T-helper 22 cell (primary cell): ENCODE measurements at regions not wholly inside any gene's neighbourhood (a gene's known extent, or its start where the extent isn't known, plus 50 kb on each side); places are given as distances from the start of the nearest gene placed in this dataset.

Experiments used
- DNase-seq: peaks from one replicate; pipeline ENCODE4 v3.0.0-alpha.2; 2020; ENCODE audit warnings: low read depth

- DNase-seq: no peak
Observed at GRCh38 chr5:125203912-125204311, 457.5 kb upstream of the ZNF608 start.

GRCh38 chr5:125205601-125206225, 459.3 kb upstream of the ZNF608 start:
- no peak for DNase-seq

- no peak for DNase-seq
Observed at GRCh38 chr5:125207856-125208255, 461.4 kb upstream of the ZNF608 start.

GRCh38 chr5:125209650-125210049, 463.2 kb upstream of the ZNF608 start:
- DNase-seq: no peak

GRCh38 chr5:125210242-125210947, 464.0 kb upstream of the ZNF608 start:
- no peak for DNase-seq

GRCh38 chr5:125214080-125214479, 467.6 kb upstream of the ZNF608 start:
- DNase-seq: no peak

- no peak for DNase-seq
Observed at GRCh38 chr5:125215593-125215992, 469.2 kb upstream of the ZNF608 start.

- no peak for DNase-seq
Observed at GRCh38 chr5:125219710-125220109, 473.3 kb upstream of the ZNF608 start.

- DNase-seq: no peak
Observed at GRCh38 chr5:125220284-125220683, 473.8 kb upstream of the ZNF608 start.

GRCh38 chr5:125222597-125223240, 476.3 kb upstream of the ZNF608 start:
- DNase-seq: no peak

- no peak for DNase-seq
Observed at GRCh38 chr5:125225424-125225823, 479.0 kb upstream of the ZNF608 start.

GRCh38 chr5:125226825-125227224, 480.4 kb upstream of the ZNF608 start:
- no peak for DNase-seq

- no peak for DNase-seq
Observed at GRCh38 chr5:125227333-125228095, 481.1 kb upstream of the ZNF608 start.

GRCh38 chr5:125228363-125229070, 482.1 kb upstream of the ZNF608 start:
- no peak for DNase-seq

- DNase-seq: no peak
Observed at GRCh38 chr5:125229556-125229955, 483.1 kb upstream of the ZNF608 start.

- no peak for DNase-seq
Observed at GRCh38 chr5:125232779-125233230, 486.4 kb upstream of the ZNF608 start.

GRCh38 chr5:125233944-125234343, 487.5 kb upstream of the ZNF608 start:
- no peak for DNase-seq

GRCh38 chr5:125236007-125236406, 489.6 kb upstream of the ZNF608 start:
- DNase-seq: no peak

- no peak for DNase-seq
Observed at GRCh38 chr5:125236981-125237380, 490.5 kb upstream of the ZNF608 start.

- DNase-seq: no peak
Observed at GRCh38 chr5:125244531-125244930, 498.1 kb upstream of the ZNF608 start.

GRCh38 chr5:125245216-125245615, 498.8 kb upstream of the ZNF608 start:
- DNase-seq: no peak

GRCh38 chr5:125249400-125249799, 503.0 kb upstream of the ZNF608 start:
- no peak for DNase-seq
